ENCODE measurements at regions not wholly inside any gene's neighbourhood (a gene's known extent, or its start where the extent isn't known, plus 50 kb on each side); places are given as distances from the start of the nearest gene placed in this dataset.

DNA sequence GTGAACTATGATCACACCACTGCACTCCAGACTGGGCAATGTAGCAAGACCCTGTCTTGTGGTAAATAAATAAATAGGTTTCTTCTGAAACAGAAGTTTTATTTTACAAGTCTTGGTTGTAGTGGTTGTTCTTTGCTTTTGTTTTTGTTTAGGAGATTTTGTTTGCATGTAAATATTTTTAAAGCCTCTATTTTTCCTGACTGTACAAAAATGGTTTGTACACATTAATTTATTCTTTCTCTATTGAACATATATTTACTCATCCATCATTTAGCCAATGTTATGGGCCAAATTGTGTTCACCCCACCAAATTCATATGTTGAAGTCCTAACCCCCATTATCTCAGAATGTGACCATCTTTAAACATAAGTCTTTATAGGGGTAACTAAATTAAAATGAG, 580.1 kb downstream of the EPHA4 start:
- TF ChIP-seq, protein P1, sequence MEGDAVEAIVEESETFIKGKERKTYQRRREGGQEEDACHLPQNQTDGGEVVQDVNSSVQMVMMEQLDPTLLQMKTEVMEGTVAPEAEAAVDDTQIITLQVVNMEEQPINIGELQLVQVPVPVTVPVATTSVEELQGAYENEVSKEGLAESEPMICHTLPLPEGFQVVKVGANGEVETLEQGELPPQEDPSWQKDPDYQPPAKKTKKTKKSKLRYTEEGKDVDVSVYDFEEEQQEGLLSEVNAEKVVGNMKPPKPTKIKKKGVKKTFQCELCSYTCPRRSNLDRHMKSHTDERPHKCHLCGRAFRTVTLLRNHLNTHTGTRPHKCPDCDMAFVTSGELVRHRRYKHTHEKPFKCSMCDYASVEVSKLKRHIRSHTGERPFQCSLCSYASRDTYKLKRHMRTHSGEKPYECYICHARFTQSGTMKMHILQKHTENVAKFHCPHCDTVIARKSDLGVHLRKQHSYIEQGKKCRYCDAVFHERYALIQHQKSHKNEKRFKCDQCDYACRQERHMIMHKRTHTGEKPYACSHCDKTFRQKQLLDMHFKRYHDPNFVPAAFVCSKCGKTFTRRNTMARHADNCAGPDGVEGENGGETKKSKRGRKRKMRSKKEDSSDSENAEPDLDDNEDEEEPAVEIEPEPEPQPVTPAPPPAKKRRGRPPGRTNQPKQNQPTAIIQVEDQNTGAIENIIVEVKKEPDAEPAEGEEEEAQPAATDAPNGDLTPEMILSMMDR (conservative IDR thresholded peaks at IDR 0.05; ENCODE audit: low read length) = no peak
- TF ChIP-seq EZH2phosphoT487 (IDR thresholded peaks at IDR 0.05; ENCODE audit: borderline replicate concordance) = no peak

All from Loucy (cell line).